ENCODE measurements at regions not wholly inside any gene's neighbourhood (a gene's known extent, or its start where the extent isn't known, plus 50 kb on each side); places are given as distances from the start of the nearest gene placed in this dataset.

DNA sequence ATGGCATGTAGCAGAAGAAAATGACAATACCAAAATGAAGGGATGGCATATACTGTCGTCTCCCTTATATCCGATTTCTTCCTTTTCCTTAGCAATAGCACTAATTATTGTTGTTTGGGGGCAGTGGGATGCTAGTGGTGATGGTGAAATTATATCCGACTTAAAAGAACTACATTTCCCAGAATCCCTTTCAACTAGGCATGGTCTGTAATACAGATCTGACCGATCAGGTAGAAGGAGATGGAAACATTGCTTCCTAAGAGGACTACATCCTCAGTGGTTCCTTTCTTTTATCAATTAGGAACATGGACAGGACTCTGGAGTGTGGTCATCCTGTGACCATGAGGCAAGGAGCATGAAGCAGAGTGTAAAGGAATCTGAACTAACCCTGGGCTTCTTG lies 532.6 kb downstream of the CBLN4 start:
- Histone ChIP-seq H3K79me2 (replicated peaks; ENCODE audit: insufficient read depth) (no peaks in the 10 kb centered on the region), H3K27me3 (ENCODE audit: insufficient read depth) (no peaks in the 10 kb centered on the region), H3K9me2 (ENCODE audit: insufficient read depth) (no peaks in the 10 kb centered on the region), H3K4me1 (ENCODE audit: insufficient read depth) (no peaks in the 10 kb centered on the region), H3K4me3 (no peak overlapping the region), H3F3A (replicated peaks; ENCODE audit: low read depth) (no peaks in the 10 kb centered on the region), H3K36me3 (ENCODE audit: insufficient read depth) (peaks cover 10% of the 10 kb centered on the region; the same call in 1 of the 2 replicates), H4K20me1 (replicated peaks; ENCODE audit: insufficient read depth) (no peaks in the 10 kb centered on the region), H2AFZ (no peak overlapping the region), H3K4me2 (no peak overlapping the region), H3K27ac (ENCODE audit: low read depth) (no peak overlapping the region)
- ATAC-seq = no peak
- Mint-ChIP-seq H3K9me3 (peaks cover 89% of the 10 kb centered on the region), H3K4me3 (no peak overlapping the region), H3K36me3 (ENCODE audit: low read depth) (peaks cover 22% of the 10 kb centered on the region), H3K4me1 (no peaks in the 10 kb centered on the region), H3K27me3 (ENCODE audit: insufficient read depth, low read depth, poor library complexity) (peaks cover 2% of the 10 kb centered on the region), H3K27ac (no peak overlapping the region)
- DNase-seq (ENCODE audit: low spot score) = no peak
- no peak for TF ChIP-seq ZNF114 (CRISPR knock-in tag; IDR thresholded peaks at IDR 0.05)
- TF ChIP-seq EZH2 (IDR thresholded peaks at IDR 0.05; ENCODE audit: low read depth, unreplicated experiment) = no peak
- no peak for TF ChIP-seq STAT1 (IDR thresholded peaks at IDR 0.05; ENCODE audit: unreplicated experiment)
- TF ChIP-seq, protein P1, sequence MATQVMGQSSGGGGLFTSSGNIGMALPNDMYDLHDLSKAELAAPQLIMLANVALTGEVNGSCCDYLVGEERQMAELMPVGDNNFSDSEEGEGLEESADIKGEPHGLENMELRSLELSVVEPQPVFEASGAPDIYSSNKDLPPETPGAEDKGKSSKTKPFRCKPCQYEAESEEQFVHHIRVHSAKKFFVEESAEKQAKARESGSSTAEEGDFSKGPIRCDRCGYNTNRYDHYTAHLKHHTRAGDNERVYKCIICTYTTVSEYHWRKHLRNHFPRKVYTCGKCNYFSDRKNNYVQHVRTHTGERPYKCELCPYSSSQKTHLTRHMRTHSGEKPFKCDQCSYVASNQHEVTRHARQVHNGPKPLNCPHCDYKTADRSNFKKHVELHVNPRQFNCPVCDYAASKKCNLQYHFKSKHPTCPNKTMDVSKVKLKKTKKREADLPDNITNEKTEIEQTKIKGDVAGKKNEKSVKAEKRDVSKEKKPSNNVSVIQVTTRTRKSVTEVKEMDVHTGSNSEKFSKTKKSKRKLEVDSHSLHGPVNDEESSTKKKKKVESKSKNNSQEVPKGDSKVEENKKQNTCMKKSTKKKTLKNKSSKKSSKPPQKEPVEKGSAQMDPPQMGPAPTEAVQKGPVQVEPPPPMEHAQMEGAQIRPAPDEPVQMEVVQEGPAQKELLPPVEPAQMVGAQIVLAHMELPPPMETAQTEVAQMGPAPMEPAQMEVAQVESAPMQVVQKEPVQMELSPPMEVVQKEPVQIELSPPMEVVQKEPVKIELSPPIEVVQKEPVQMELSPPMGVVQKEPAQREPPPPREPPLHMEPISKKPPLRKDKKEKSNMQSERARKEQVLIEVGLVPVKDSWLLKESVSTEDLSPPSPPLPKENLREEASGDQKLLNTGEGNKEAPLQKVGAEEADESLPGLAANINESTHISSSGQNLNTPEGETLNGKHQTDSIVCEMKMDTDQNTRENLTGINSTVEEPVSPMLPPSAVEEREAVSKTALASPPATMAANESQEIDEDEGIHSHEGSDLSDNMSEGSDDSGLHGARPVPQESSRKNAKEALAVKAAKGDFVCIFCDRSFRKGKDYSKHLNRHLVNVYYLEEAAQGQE (IDR thresholded peaks at IDR 0.05; ENCODE audit: unreplicated experiment) = no peak
- no peak for TF ChIP-seq ZNF331 (CRISPR knock-in tag; IDR thresholded peaks at IDR 0.05; ENCODE audit: low read depth)
- TF ChIP-seq EZH2phosphoT487 (IDR thresholded peaks at IDR 0.05; ENCODE audit: unreplicated experiment) = no peak
- TF ChIP-seq POLR2AphosphoS5 (IDR thresholded peaks at IDR 0.05; ENCODE audit: low read depth) = no peak
- TF ChIP-seq JUNB (IDR thresholded peaks at IDR 0.05; ENCODE audit: unreplicated experiment) = no peak
- no peak for TF ChIP-seq CREB1 (CRISPR knock-in tag; IDR thresholded peaks at IDR 0.05; ENCODE audit: low read depth)

DNA sequence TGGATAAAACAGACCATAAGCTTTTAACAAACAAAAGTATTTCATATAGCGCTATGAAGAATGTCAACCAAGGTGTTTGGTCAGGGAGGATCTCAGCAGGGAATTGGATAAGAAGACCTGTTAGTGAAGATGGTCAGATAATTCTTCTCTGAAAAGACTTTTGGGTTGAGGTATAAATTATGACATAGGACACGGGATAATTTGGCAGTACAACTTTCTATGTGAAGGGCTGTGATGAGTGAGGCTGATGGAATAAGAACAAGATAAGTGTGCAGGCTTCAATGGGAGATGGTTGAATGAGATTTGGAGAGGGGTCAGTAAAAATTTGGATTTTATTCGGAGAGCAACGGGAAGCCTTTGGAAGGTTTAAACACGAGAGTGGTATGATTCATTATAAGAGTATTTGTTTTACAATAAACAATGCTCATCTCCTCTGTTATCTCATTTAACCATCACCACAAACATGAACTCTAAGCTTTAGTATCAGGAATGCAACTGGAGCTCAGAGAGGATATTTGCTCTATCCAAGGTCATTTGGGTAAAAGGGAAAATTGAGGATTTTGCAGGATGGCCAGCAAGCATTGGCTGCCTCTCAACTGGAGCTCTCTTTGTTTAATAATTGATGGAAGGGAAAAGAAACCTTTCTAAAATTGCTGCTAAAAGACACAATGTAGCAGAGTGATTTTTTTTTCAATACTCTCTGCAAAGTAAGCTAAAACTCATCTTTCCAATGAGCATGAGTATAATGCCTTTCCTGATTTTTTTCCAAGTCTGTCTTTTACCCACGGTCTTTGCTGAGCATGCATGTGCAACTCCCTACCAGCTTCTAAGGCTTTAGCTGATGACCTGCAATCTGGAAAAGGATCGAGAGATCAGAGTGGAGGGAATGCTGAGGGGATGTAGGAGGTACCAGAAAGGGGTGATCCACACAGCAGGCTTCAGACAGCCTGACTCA lies 534.0 kb downstream of the CBLN4 start:
- DNase-seq (ENCODE audit: low spot score) (no peak), ATAC-seq (no peak)
- Histone ChIP-seq H3K79me2 (replicated peaks; ENCODE audit: insufficient read depth) (no peaks in the 10 kb centered on the region), H3K4me1 (ENCODE audit: insufficient read depth) (no peaks in the 10 kb centered on the region), H2AFZ (no peak overlapping the region), H4K20me1 (replicated peaks; ENCODE audit: insufficient read depth) (no peaks in the 10 kb centered on the region), H3K36me3 (ENCODE audit: insufficient read depth) (peaks cover 10% of the 10 kb centered on the region; the same call in 1 of the 2 replicates), H3K4me2 (no peak overlapping the region), H3F3A (replicated peaks; ENCODE audit: low read depth) (no peaks in the 10 kb centered on the region), H3K4me3 (no peak overlapping the region), H3K27ac (ENCODE audit: low read depth) (no peak overlapping the region), H3K9me2 (ENCODE audit: insufficient read depth) (no peaks in the 10 kb centered on the region), H3K27me3 (ENCODE audit: insufficient read depth) (no peaks in the 10 kb centered on the region)
- Mint-ChIP-seq H3K4me3 (no peak overlapping the region), H3K27me3 (ENCODE audit: insufficient read depth, low read depth, poor library complexity) (peaks cover 2% of the 10 kb centered on the region), H3K36me3 (ENCODE audit: low read depth) (peaks cover 25% of the 10 kb centered on the region), H3K4me1 (no peaks in the 10 kb centered on the region), H3K27ac (no peak overlapping the region), H3K9me3 (peaks cover 90% of the 10 kb centered on the region)
- TF ChIP-seq, protein P1 (IDR thresholded peaks at IDR 0.05; ENCODE audit: unreplicated experiment) = no peak
- TF ChIP-seq NANOG (IDR thresholded peaks at IDR 0.05; ENCODE audit: borderline replicate concordance) (no peak), POLR2AphosphoS5 (IDR thresholded peaks at IDR 0.05; ENCODE audit: low read depth) (no peak), EZH2 (IDR thresholded peaks at IDR 0.05; ENCODE audit: low read depth, unreplicated experiment) (no peak), ZNF114 (CRISPR knock-in tag; IDR thresholded peaks at IDR 0.05) (no peak), CREB1 (CRISPR knock-in tag; IDR thresholded peaks at IDR 0.05; ENCODE audit: low read depth) (no peak), STAT1 (IDR thresholded peaks at IDR 0.05; ENCODE audit: unreplicated experiment) (no peak)
- TF ChIP-seq, protein P2, sequence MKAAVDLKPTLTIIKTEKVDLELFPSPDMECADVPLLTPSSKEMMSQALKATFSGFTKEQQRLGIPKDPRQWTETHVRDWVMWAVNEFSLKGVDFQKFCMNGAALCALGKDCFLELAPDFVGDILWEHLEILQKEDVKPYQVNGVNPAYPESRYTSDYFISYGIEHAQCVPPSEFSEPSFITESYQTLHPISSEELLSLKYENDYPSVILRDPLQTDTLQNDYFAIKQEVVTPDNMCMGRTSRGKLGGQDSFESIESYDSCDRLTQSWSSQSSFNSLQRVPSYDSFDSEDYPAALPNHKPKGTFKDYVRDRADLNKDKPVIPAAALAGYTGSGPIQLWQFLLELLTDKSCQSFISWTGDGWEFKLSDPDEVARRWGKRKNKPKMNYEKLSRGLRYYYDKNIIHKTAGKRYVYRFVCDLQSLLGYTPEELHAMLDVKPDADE (IDR thresholded peaks at IDR 0.05) = no peak

Data from GM23338 (cell line).